ENCODE measurements at regions not wholly inside any gene's neighbourhood (a gene's known extent, or its start where the extent isn't known, plus 50 kb on each side); places are given as distances from the start of the nearest gene placed in this dataset.

DNA sequence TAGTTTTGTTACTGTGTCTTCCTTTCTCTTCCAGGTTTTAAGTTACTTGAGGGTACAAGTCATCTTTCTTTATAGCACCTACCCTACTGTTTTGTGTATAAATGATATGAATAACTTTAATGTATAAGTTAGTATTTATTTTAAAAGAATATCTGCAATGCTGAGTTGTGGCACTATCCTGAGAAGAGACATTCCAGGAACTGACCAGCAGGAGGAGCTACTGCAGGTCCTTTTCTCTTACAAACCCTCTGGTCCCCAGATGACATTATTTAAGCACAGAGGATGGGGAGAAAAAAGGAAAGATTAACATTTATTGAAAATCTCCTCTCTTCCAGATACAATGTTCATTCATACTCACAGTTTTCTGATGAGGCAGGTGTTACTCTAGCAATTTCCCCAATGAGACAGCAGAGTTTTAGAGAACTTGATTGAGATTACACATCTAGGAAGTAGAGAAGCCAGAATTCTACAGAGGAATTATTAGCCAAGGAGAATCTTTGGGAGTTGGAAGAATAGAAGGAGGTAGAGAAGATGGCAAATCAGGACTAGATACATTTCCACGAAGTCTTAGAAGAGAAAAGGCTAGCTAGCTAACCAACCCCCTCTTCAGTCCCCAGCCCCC is 541.2 kb upstream of the API5 start:
- no peak for TF ChIP-seq POLR2AphosphoS5 (IDR thresholded peaks at IDR 0.05; ENCODE audit: low read depth, low read length)
- no peak for TF ChIP-seq SPI1 (IDR thresholded peaks at IDR 0.05; ENCODE audit: low read depth, low read length)
- TF ChIP-seq POLR2A (IDR thresholded peaks at IDR 0.05; ENCODE audit: low read depth, low read length): no peak

Measured in GM12891 (cell line).